ENCODE measurements at regions not wholly inside any gene's neighbourhood (a gene's known extent, or its start where the extent isn't known, plus 50 kb on each side); places are given as distances from the start of the nearest gene placed in this dataset.
A peak's percentile ranks its signal among the peaks of the same experiment; 100 is the strongest.

DNA sequence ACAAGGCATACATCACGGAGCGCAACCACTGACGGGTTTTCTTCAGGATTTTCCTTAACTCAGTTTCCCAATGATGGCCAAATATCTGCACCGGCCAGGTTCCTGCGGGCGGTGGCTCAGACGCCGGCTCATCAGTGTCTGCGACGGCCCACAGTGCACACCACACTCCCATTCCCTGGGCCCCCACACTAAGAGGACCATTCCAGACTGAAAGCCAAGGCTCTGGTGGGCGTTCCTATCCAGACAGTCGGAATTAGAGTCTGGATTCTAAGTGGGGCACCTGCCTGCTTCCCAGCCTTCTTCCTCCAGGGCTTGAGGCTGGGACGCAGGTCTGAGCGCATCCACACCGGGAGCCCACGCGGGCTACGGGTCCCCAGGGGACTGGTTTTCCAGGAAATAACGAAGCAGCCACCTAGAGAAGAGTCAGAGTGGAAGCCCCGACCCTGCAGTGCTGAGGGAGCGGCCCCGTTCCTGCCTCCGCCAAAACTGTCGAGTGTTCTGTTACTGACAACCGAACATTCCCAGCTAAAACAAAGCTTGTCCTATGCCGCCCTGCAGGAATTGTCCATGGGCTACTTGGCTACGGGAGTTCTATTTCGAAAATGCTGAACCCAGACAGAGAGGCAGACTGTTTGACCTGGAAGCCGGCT is 75.3 kb downstream of the TMEM18 start:
- H3K36me3 Mint-ChIP-seq, result no peaks in the 10 kb centered on the region
- H3K9me3 Mint-ChIP-seq, result no peaks in the 10 kb centered on the region
- no peak overlapping the region for H3K4me3 Mint-ChIP-seq
- no peak overlapping the region for H3K27ac Mint-ChIP-seq
- no peak for DNase-seq
- H3K4me1 Mint-ChIP-seq, result no peaks in the 10 kb centered on the region
- H3K27me3 Mint-ChIP-seq (ENCODE audit: low read depth in 3 of 3), result peaks cover 2 to 8% (median 6%) of the 10 kb centered on the region in 3 donors

DNA sequence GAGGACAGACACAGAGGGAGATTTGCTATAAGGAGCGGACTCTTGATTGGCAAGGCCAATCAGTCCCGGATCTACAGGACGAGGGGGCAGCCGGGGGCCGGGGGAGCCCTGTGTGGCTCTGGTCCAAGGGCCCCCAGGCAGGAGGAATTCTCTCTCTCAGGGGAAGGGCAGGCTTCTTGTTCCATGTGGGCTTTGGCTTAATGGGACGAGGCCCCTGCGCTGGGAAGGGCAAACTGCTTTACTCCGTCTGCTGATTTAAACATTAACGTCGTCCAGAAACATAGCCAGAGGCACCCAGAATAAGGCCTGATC is 75.9 kb downstream of the TMEM18 start:
- no peak for DNase-seq
- H3K9me3 Mint-ChIP-seq, result no peaks in the 10 kb centered on the region
- H3K27me3 Mint-ChIP-seq (ENCODE audit: low read depth in 3 of 3), result peaks cover 2 to 8% (median 3%) of the 10 kb centered on the region in 3 donors
- H3K27ac Mint-ChIP-seq, result no peak overlapping the region
- H3K4me1 Mint-ChIP-seq, result no peaks in the 10 kb centered on the region
- H3K4me3 Mint-ChIP-seq, result no peak overlapping the region
- H3K36me3 Mint-ChIP-seq, result no peaks in the 10 kb centered on the region

DNA sequence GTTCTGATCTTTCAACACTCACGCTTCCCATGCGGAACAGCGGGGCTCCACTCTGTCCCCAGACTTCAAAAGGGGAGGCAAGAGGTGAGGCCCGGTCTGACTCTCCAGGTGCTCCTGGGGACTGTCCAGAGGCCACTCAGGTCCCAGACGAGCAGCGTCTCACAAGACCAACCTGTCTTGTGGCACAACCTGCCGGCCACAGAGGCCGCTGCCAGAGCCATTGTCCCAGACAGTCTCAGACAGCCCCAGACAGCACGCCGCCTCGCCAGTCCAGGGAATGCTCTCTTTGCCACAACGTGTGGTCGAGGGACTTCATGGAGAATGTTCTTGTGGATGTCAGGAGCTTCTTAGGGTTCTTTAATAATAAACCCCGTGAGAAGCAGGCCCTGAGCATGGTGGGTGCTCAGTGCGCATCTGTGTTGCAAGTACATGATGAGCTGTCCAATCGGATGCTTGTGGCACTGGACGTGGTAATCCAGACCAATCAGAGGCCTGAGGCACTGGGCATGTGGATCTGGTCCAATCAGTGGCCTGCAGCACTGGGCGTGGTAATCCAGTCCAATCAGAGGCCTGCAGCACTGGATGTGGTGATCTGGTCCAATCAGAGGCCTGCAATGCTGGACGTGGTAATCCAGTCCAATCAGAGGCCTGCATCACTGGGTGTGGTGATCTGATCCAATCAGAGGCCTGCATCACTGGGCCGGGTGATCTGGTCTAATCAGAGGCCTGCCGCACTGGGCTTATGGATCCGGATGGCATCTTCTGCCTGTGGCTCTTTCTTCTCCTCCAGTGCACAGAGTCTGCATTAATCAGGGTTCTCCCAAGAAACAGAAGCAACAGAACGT is 76.4 kb downstream of the TMEM18 start:
- H3K27me3 Mint-ChIP-seq (ENCODE audit: low read depth in 3 of 3), result peaks cover 2 to 8% (median 3%) of the 10 kb centered on the region in 3 donors
- H3K27ac Mint-ChIP-seq, result no peak overlapping the region
- H3K4me1 Mint-ChIP-seq, result no peaks in the 10 kb centered on the region
- DNase-seq, result no peak
- H3K4me3 Mint-ChIP-seq, result no peak overlapping the region
- H3K9me3 Mint-ChIP-seq, result no peaks in the 10 kb centered on the region
- H3K36me3 Mint-ChIP-seq, result no peaks in the 10 kb centered on the region

DNA sequence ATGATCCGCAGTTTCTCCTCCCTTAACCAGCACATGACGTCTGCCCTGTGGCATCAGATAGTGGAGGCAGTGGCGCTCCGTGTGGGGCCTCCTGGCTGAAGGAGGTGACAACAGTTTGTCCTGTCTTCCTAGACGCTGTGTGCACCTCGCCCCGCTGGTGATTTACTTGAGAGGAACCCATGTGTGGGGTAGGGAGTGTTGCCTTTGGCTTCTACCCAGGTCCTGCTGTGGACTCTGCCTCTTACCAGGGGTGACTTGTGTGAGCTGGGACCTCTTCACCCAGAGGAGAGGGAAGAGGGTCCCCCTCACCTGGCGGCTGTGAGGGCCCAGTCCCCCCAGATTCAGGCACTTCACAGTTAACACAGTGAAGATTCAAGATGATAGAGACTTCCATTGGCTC is 77.6 kb downstream of the TMEM18 start:
- H3K36me3 Mint-ChIP-seq, result no peaks in the 10 kb centered on the region
- H3K4me3 Mint-ChIP-seq, result no peak overlapping the region
- H3K27ac Mint-ChIP-seq, result no peak overlapping the region
- H3K4me1 Mint-ChIP-seq, result no peaks in the 10 kb centered on the region
- no peaks in the 10 kb centered on the region for H3K9me3 Mint-ChIP-seq
- peaks cover 2 to 8% (median 3%) of the 10 kb centered on the region in 3 donors for H3K27me3 Mint-ChIP-seq (ENCODE audit: low read depth in 3 of 3)
- no peak for DNase-seq

DNA sequence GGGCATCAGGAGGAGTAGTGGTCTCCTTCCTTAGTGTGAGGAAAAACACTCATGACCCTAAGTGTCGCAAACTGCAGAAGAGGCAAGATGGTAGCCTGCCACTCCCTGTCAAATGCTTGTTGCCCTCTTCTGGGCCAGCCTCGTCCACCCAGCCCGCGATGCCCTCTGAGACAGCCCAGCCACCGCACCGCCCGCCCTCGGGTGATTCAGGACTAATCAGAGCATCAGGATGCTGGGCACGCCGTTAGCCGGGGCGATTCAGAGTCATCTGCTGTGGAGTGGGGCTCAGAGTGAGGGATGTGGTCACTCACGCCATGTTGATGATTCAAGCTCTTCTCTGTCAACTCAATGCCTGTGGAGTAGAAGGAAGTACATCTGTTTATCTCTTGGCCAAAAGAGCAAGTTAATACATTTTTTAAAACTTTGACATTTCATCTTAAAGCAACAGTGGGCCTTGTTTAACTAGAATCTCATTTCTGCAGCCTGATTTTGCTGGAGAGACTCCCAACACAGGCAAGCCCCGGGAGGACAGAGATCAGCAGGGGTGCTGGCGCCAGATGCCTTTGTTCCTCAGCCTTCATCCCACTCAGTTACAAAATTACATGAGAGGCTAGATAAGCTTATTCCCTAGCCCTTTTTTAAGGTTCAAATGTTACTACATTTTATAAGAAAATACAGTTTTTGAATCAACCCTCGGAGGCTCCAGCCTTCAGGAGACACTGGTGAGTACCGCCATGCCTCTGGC is 79.0 kb downstream of the TMEM18 start:
- no peak overlapping the region for H3K4me3 Mint-ChIP-seq
- peak overlapping the region in 1 of 6 donors; percentile 5 for H3K27ac Mint-ChIP-seq
- no peak for DNase-seq
- H3K36me3 Mint-ChIP-seq, result no peaks in the 10 kb centered on the region
- no peaks in the 10 kb centered on the region for H3K4me1 Mint-ChIP-seq
- H3K9me3 Mint-ChIP-seq, result no peaks in the 10 kb centered on the region
- peaks cover 2 to 9% (median 3%) of the 10 kb centered on the region in 3 donors for H3K27me3 Mint-ChIP-seq (ENCODE audit: low read depth in 3 of 3)

DNA sequence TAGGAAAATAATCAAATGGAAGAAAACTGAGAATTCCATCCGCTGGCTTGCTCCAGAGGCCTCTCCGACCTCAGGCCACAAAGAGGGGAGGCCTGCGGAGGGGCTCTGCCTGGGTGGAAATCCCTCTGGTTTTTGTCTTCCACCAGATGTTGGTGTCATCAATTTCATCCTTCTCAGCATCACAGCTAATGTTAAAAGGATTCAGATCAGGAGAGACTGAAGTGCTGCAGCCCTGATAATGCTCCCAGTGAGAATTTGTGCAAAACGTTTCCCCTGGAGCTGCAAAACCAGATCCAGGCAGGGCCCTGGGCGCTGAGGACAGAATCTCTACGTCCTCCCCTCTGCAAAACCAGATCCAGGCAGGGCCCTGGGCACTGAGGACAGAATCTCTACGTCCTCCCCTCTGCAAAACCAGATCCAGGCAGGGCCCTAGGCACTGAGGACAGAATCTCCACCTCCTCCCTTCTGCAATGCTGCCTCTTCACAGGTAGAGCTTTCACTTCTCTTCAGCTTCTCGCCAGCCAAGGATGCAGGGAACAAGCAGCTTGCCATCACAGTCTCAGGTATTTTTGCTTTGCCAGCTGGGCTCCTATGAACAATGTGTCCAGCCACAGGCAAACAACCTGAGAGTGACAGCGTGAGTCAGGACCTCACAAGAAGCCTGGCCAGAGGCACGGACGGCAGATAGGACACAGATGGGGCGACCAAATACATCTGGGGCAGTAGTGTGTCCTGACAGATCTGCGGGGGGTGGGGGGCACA is 81.2 kb downstream of the TMEM18 start:
- DNase-seq, result no peak
- Mint-ChIP-seq H3K4me3 (no peak overlapping the region), H3K4me1 (no peaks in the 10 kb centered on the region), H3K27ac (no peak overlapping the region), H3K27me3 (ENCODE audit: low read depth in 3 of 3) (peaks cover 2 to 9% (median 3%) of the 10 kb centered on the region in 3 donors), H3K9me3 (no peaks in the 10 kb centered on the region), H3K36me3 (no peaks in the 10 kb centered on the region)

DNA sequence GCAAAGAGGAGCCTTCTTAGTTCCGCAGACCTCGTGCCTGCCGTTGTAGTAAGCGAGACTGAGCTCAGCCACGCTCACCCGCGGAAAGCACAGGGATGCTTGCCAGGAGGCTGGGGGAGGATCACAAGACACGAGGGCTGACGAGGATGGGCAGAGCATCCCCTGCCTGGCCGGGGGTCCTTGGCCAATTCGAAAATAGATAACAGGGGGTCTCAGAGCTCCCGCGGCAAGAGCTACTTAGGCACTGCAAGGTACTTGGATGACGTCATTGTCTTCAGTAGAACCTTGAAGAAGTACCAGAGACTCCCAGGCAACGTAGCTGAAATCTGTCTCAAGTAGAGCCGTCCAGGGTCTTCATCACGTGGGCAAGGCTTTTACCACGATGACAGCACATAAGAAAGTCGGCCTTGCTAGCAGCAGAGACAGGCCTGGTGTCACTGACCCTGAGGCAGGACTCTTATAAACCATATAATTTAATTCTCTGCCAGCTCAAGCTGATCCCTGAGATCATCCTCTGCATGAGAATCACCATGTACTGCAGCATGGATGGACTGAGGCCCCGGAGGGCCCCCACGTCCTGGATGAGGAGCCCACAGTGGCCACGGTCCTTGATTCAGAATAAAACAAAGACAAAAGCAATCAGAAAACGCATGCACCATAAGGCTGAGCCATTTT is 81.9 kb downstream of the TMEM18 start:
- no peak overlapping the region for H3K4me3 Mint-ChIP-seq
- H3K27ac Mint-ChIP-seq, result no peak overlapping the region
- H3K4me1 Mint-ChIP-seq, result no peaks in the 10 kb centered on the region
- no peaks in the 10 kb centered on the region for H3K9me3 Mint-ChIP-seq
- H3K27me3 Mint-ChIP-seq (ENCODE audit: low read depth in 3 of 3), result peaks cover 3 to 9% (median 5%) of the 10 kb centered on the region in 3 donors
- DNase-seq, result no peak
- H3K36me3 Mint-ChIP-seq, result no peaks in the 10 kb centered on the region

DNA sequence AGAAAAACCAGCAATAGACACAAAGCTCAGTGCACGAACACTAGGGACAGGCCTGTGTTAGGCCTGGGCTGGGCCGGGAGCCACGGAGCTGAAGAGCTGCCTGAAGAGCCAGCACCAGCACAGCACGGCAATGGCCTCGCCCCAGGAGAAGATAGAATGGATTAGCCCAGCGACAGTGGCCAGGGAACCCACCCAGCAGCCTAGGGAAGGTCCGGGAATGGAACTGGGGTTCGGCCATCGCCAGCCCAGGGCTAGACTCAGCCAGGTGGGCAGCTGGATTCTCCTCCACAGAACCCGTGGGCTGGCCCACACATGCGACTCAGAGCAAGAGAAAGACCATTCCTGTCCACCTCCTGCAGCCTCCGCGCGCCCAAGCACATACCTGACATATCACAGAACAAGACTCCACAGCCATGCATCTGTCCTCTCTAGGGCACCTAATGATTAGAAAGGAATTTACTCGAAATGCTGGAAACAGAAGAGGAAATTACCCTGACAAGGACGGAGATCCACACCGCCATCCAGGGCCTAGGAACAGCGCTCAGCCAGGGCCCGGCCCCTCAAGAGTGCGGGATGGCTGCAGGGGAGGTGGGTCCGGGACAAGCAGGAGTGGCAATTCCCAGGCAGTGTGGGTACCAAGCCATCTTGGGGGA is 82.8 kb downstream of the TMEM18 start:
- Mint-ChIP-seq H3K36me3 (no peaks in the 10 kb centered on the region), H3K9me3 (no peaks in the 10 kb centered on the region), H3K4me1 (no peaks in the 10 kb centered on the region), H3K27me3 (ENCODE audit: low read depth in 3 of 3) (peaks cover 3 to 6% (median 5%) of the 10 kb centered on the region in 3 donors), H3K27ac (no peak overlapping the region), H3K4me3 (no peak overlapping the region)
- DNase-seq, result no peak

DNA sequence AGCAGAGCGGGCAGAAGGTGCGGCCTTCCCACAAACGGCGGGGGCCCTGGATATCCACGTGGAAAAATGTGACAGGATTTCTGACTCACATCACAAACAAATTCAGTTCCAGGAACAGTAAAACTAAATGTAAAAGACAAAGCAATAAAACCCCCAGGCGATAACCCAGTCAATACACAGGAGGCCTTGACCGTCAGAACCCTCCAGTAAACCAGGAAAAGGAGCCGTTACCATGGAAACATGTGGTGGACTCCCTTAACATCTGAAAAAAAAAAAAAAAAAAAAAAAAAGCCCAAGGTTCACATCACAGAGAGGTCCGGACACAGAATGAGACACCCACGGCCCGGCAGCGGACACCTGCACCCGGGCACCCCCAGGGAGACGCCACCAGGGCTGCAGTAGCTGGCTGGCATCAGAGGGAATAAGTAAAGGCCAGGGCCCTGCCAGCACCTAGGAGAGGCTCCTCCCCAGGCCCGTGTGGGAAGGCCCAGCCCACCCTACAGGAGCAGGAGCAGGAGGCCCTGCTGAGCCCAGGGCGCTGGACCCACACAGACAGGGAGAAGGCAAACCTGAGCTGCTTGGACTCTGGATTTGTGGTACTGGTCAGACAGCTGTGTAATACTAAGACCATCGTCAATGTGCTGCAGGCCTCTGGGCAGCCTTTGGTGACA is 83.7 kb downstream of the TMEM18 start:
- Mint-ChIP-seq H3K27me3 (ENCODE audit: low read depth in 3 of 3) (peaks cover 3 to 6% (median 6%) of the 10 kb centered on the region in 3 donors), H3K4me3 (peak overlapping the region in 1 of 5 donors; percentile 34), H3K27ac (no peak overlapping the region), H3K36me3 (no peaks in the 10 kb centered on the region), H3K9me3 (no peaks in the 10 kb centered on the region), H3K4me1 (no peaks in the 10 kb centered on the region)
- no peak for DNase-seq

DNA sequence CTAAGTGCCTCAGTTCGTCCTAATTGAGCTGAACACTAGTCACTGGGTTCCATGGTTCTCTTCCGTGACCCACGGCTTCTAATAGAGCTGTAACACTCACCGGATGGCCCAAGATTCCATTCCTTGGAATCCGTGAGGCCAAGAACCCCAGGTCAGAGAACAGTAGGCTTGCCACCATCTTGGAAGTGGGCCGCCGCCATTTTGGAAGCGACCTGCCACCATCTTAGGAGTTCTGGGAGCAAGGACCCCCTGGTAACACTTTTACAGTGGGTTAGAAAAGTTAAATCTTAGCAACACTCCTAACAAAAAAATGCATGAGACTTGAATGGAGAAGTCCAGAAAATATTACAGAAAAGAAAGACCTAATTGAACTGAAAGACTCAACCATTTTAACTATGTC is 84.5 kb downstream of the TMEM18 start:
- no peak for DNase-seq
- no peaks in the 10 kb centered on the region for H3K9me3 Mint-ChIP-seq
- H3K36me3 Mint-ChIP-seq, result no peaks in the 10 kb centered on the region
- peaks cover 0 to 7% (median 2%) of the 10 kb centered on the region in 3 donors for H3K27me3 Mint-ChIP-seq (ENCODE audit: low read depth in 3 of 3)
- H3K27ac Mint-ChIP-seq, result no peak overlapping the region
- no peak overlapping the region for H3K4me3 Mint-ChIP-seq
- no peaks in the 10 kb centered on the region for H3K4me1 Mint-ChIP-seq

DNA sequence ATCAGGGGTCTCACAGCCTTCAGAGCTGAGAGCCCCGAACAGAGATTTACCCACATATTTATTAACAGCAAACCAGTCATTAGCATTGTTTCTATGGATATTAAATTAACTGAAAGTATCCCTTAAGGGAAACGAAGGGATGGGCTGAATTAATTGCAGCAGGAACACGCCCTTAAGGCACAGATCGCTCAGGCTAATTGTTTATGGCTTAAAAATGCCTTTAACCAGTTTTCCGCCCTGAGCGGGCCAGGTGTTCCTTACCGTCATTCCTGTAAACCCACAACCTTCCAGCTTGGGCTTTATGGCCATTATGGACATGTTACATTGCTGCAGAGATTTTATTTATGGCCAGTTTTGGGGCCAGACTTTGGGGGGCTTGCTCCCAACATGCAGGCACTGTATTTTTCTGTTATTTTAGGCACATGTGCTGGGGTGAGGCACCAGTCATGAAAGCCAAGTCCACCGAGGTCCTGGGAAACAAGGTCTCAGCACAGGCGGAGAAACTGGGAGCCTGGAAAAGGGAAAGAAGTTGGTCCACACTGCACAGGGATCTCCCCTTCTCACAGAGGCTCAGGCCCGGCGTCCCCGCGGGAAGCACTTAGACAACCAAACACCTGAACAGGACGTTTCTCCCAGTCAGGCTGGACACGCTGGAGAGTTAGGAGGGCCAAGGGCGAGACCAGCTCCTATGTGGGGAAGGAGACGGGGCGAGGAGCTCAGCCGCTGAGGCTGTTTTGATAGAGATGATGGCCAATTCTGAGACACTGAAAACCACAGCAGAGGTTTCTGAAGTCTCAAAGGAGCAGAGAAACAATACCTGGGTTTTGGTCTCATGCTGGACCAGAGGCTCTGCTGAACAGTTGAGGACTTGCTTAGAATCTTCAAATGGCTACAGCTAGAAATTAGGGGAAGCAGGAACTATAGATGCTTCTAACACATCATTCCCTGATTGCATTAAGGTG is 86.7 kb downstream of the TMEM18 start:
- Mint-ChIP-seq H3K36me3 (no peaks in the 10 kb centered on the region), H3K27ac (no peak overlapping the region), H3K4me3 (no peak overlapping the region), H3K9me3 (no peaks in the 10 kb centered on the region), H3K27me3 (ENCODE audit: low read depth in 3 of 3) (peaks cover 0 to 7% (median 4%) of the 10 kb centered on the region in 3 donors), H3K4me1 (peaks cover 3% of the 10 kb centered on the region in 2 donors)
- DNase-seq, result no peak
